ENCODE measurements at regions not wholly inside any gene's neighbourhood (a gene's known extent, or its start where the extent isn't known, plus 50 kb on each side); places are given as distances from the start of the nearest gene placed in this dataset.

DNA sequence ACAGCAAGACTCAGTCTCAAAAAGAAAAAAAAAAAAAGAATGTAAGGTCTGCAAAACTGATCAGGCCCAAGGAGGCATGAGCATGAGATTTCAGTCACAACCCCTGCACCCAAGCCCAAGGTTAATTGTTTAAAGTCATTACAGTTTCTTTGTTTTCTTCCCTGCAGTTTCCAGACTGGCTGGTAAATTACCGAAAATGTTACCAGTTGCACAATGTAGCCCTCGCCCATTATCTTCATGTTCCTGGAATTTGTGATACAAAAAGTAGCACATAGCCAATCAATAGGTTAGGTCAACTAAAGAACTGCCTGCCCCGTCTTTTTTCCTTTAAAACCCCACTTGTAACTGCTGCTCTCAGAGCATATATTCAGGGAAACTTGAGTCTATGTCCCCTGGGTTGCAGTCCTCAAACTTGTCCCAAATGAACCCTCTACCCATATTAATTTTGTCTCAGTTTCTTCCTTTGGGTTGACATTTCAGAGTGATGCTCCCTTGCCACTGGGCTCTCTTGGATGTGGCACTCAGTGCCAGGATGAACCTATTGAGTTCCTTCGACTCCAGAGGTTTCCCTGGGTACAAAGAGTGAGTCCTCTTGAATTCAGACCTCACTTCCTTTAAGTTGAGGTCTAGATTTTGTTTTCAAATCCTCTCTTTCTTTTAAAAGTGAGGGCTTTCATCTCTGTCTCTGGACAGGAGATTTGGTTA is 216.2 kb upstream of the HS6ST1 start:
- DNase-seq (ENCODE audit: low spot score): no peak

DNA sequence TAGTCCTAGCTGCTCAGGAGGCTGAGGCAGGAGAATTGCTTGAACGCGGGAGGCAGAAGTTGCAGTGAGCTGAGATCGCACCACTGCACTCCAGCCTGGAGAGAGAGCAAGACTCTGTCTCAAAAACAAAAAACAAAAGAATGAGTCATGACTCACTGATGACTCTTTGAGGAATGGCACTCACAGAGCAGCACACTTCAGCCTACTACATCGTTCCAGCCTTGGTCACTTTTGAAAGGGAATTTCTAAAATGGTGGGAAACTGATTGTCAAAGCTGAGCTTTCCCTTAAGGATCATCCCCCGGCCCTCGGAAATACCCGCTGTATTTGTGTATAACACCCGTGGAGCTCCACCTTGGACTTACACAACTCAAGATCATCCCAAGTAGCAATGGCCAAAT is 217.3 kb upstream of the HS6ST1 start:
- DNase-seq (ENCODE audit: low spot score): no peak

- DNase-seq (ENCODE audit: low spot score): no peak
Measured at GRCh38 chr2:128536925-128537620, 218.4 kb upstream of the HS6ST1 start.

DNA sequence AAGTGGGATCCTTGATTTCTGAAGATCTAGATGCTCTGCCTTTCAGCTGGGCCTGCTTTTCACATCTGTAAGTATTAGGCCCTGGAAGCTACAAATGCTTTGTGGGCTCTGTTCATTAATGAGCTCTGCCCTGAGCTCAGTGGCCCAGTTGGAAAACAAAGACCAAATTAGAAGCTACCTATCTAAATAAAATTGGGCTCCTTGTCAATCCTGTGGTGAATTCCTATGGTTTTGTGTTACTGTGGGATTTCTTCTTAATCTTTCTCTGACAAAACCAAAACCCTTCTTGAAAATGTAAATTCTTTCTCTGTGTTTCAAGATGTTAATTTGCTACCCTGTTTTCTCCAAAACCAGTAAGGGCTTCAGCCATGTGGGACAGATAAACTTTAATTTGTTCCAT is 219.0 kb upstream of the HS6ST1 start:
- no peak for DNase-seq (ENCODE audit: low spot score)

- no peak for DNase-seq (ENCODE audit: low spot score)
Measured at GRCh38 chr2:128538396-128538795, 219.7 kb upstream of the HS6ST1 start.

DNA sequence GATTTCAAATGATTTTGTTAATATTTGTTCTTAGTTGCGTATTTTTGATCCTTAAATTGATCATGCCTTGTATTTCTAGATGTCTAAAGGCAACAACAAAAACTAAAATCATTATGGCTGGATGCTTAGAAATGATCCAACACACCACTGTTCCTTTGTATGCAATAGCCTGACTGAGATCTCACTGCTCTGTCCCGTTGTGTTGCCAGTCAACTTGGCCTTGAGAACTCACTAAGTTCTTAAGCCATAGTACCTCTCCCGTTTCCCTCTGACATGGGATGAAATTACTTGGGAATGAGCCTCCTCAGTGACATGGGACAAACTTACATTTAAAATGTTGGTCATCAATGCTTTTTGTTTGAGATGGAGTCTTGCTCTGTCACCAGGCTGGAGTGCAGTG is 222.0 kb upstream of the HS6ST1 start:
- DNase-seq (ENCODE audit: low spot score): no peak

DNA sequence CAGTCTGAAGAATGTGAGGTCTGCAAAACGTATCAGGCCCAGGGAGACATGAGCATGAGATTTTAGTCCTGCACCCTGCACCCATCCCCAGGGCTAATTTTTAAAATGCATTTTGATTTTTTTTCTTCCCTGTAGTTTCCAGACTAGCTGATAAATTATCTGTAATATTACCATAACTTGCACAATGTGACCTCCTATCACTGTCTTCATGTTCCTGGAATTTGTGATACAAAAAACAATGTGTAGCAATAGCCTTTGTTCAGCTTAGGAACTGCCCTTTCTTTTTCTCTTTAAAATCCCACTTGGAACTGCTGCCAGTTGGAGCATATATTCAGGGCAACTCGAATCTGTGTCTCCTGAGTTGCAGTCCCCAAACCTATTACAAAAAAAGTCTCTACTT is 222.8 kb upstream of the HS6ST1 start:
- no peak for DNase-seq (ENCODE audit: low spot score)

- no peak for DNase-seq (ENCODE audit: low spot score)
Measured at GRCh38 chr2:128543036-128543435, 224.4 kb upstream of the HS6ST1 start.

GRCh38 chr2:128543646-128544045 is 225.0 kb upstream of the HS6ST1 start:
- DNase-seq (ENCODE audit: low spot score): no peak

GRCh38 chr2:128544321-128545037 is 225.8 kb upstream of the HS6ST1 start:
- no peak for DNase-seq (ENCODE audit: low spot score)

GRCh38 chr2:128545085-128545484 is 226.4 kb upstream of the HS6ST1 start:
- no peak for DNase-seq (ENCODE audit: low spot score)

DNA sequence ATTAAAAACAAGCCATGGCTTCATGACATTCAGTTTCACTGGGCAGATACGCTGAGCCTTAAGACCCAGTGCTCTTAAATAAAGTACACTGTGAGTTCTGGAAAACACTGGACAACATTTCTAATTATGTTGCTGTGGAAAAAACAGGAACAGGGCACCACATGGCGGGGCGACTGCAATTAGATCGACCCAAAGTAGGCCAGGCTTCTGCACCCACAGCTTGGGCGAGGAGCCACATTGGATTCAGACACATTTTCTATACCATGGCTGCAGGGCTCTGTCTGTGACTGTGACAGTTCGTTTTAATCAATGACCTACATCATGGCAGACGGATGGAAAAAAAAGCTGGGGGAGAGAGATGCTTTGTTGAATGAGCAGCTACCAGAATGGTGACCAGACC is 227.2 kb upstream of the HS6ST1 start:
- DNase-seq (ENCODE audit: low spot score): no peak

DNA sequence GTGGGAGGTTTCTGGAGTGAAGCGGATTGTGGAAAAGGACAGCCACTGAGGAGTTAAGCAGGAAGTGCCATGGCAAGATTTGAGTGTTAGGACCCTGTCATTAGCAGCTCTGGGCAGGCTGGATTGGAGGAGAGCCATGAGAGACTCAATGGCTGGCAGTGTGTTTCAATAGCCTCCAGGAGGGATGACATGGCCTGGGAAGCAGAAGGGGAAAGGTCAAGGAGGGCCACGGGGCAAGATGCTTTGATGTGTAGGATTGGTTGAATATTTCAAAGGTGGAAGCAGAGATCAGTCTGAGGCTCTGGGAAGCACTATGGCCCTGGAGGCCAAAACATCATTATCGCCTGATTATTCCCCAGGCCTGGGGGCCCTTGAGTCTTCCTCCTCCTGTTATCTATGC is 229.0 kb upstream of the HS6ST1 start:
- no peak for DNase-seq (ENCODE audit: low spot score)

DNA sequence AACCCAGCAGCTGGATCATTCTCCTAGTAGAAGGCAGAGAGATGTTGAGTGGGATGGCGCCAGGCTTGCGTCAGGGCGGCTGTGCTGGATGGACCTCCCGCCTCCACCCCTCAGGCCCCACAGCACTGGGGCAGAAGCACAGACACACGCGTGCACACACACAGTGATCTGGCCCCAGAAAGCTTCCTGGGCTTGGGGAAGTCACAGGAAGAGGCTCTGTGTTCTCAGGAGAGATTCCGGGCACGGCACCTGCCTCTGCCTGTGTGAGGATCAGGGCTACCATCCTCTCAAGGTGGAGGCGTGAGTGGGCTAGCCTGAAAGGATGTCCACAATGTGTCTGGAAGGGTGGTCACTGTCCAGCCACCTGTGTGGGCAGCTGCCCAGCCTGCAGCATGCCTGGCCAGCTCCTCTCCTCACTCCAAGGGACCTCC is 229.8 kb upstream of the HS6ST1 start:
- no peak for DNase-seq (ENCODE audit: low spot score)

GRCh38 chr2:128549094-128549493 is 230.4 kb upstream of the HS6ST1 start:
- no peak for DNase-seq (ENCODE audit: low spot score)

DNA sequence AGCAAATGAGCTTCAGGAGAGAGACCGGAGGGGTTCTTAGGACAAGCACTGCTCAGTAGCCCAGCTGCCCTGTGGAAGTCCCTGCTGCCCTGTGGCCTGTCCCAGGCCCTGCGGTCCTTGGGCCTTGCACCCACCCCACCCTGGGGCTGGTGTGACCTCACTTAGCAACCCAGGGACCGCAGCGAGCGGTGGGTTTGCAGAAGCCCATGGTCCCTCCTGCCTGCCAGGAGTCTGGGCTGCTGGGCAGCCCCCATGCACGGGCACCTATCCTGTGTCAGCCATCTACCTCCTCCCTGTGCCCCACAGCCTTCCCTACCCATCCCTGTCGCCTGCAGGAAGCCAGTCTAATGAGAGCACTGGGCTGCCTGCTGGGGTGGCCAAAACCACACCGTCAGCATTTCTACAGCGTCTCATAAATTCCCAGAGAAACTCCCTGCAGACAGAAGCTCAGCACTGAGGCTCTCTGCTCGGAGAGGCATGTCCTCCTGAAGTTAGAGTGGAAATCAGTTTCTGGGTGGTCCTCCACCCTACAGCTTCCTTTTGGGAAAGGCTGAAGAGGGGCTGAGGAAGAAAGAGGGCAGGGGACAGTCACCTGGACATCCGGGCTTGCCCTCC is 231.1 kb upstream of the HS6ST1 start:
- no peak for DNase-seq (ENCODE audit: low spot score)

- no peak for DNase-seq (ENCODE audit: low spot score)
Measured at GRCh38 chr2:128550389-128550788, 231.7 kb upstream of the HS6ST1 start.

GRCh38 chr2:128550801-128551416 is 232.2 kb upstream of the HS6ST1 start:
- no peak for DNase-seq (ENCODE audit: low spot score)

- DNase-seq (ENCODE audit: low spot score): no peak
Measured at GRCh38 chr2:128551435-128551834, 232.8 kb upstream of the HS6ST1 start.

GRCh38 chr2:128552141-128552805 is 233.6 kb upstream of the HS6ST1 start:
- DNase-seq (ENCODE audit: low spot score): no peak

- no peak for DNase-seq (ENCODE audit: low spot score)
Measured at GRCh38 chr2:128552806-128553551, 234.3 kb upstream of the HS6ST1 start.
